ENCODE measurements at regions not wholly inside any gene's neighbourhood (a gene's known extent, or its start where the extent isn't known, plus 50 kb on each side); places are given as distances from the start of the nearest gene placed in this dataset.

DNA sequence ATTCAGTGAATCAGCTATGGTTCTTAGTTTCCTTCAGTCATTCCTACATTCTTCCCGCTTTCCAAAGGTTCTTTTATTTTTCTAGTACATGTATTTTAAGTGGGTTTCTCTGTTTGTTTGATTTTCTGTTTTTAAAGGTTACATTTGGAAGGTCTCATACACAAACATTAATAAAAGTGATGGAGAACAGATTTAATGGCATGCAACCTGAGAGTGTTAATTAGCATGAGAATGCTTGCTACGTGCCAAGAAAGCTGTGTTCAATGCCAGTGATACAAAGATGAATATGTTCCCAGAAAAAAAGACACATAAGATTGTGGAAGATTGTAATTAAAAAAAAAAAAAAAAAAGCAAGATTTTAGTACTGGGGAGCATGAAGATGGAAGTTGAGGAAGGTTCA is 61.8 kb upstream of the CDC42EP3 start:
- TF ChIP-seq, protein P1, sequence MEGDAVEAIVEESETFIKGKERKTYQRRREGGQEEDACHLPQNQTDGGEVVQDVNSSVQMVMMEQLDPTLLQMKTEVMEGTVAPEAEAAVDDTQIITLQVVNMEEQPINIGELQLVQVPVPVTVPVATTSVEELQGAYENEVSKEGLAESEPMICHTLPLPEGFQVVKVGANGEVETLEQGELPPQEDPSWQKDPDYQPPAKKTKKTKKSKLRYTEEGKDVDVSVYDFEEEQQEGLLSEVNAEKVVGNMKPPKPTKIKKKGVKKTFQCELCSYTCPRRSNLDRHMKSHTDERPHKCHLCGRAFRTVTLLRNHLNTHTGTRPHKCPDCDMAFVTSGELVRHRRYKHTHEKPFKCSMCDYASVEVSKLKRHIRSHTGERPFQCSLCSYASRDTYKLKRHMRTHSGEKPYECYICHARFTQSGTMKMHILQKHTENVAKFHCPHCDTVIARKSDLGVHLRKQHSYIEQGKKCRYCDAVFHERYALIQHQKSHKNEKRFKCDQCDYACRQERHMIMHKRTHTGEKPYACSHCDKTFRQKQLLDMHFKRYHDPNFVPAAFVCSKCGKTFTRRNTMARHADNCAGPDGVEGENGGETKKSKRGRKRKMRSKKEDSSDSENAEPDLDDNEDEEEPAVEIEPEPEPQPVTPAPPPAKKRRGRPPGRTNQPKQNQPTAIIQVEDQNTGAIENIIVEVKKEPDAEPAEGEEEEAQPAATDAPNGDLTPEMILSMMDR (IDR thresholded peaks at IDR 0.05): no peak
- TF ChIP-seq ZFX (IDR thresholded peaks at IDR 0.05; ENCODE audit: borderline replicate concordance): no peak

Measured in 22Rv1 (cell line).